Lower leg skin (tissue), 4 donors: ENCODE measurements at regions not wholly inside any gene's neighbourhood (a gene's known extent, or its start where the extent isn't known, plus 50 kb on each side); places are given as distances from the start of the nearest gene placed in this dataset.

Experiments
- DNase-seq, 2 donors: peaks; one replicate each; pipeline ENCODE4 v3.0.0-alpha.2; 2019; ENCODE audit warnings: low spot score in 2 of 2
- H3K4me3 ChIP-seq: fragments of 200-600 bp; sonication (generic); 2 replicates; pipeline ENCODE4 v1.5.1; 2017; ENCODE audit warnings: mild to moderate bottlenecking, low read depth; ENCODE audit not compliant: poor library complexity, severe bottlenecking
- CTCF ChIP-seq, 3 donors: fragments of 450-650 bp; IDR thresholded peaks; one replicate each; pipeline ENCODE4 v1.5.1; 2016; ENCODE audit warnings: antibody characterized with exemption in 3 of 3, mild to moderate bottlenecking in 3 of 3, moderate library complexity in 2 of 3
- POLR2A ChIP-seq, 2 donors: fragments of 450-650 bp; IDR thresholded peaks; one replicate each; pipeline ENCODE4 v1.6.1; 2016 to 2017; ENCODE audit warnings: antibody characterized with exemption in 2 of 2, mild to moderate bottlenecking in 1 of 2, moderate library complexity in 1 of 2
- WGBS, 2 donors: methylation state at CpG; one replicate each; pipeline ENCODE4 v1.1.5; 2018; 5-methylcytosine and 5-hydroxymethylcytosine counted together
- intact Hi-C: fragments of 100-400 bp; cut with DNase I; formaldehyde crosslinking; loops from one replicate; pipeline ENCODE4 v1.15.0; 2023; ENCODE audit warnings: low total_unique reads

GRCh38 chr12:125528281-125528680 lies 463.0 kb downstream of the AACS start:
- intact Hi-C loops: no loop called here
- 82 to 91% methylated on average over 5 of the region's 5 CpGs for WGBS, 2 donors
- TF ChIP-seq POLR2A (IDR thresholded peaks at IDR 0.05) (no peak), CTCF (IDR thresholded peaks at IDR 0.05) (no peak)
- no peak for DNase-seq
- no peak overlapping the region for H3K4me3 ChIP-seq

GRCh38 chr12:125530201-125530600 lies 465.0 kb downstream of the AACS start:
- intact Hi-C loops: no loop called here
- 16 to 17% methylated on average over 4 of the region's 4 CpGs for WGBS, 2 donors

GRCh38 chr12:125530876-125531275 lies 465.6 kb downstream of the AACS start:
- TF ChIP-seq POLR2A (IDR thresholded peaks at IDR 0.05) (no peak), CTCF (IDR thresholded peaks at IDR 0.05) (no peak)
- intact Hi-C loops: no loop called here
- H3K4me3 ChIP-seq: no peak overlapping the region
- WGBS, 2 donors: 65 to 75% methylated on average over 5 of the region's 5 CpGs
- no peak for DNase-seq

More at GRCh38 chr12:125530201-125530600, 465.0 kb downstream of the AACS start:
- H3K4me3 ChIP-seq: no peak overlapping the region
- DNase-seq: no peak
- no peak for TF ChIP-seq CTCF (IDR thresholded peaks at IDR 0.05)
- TF ChIP-seq POLR2A (IDR thresholded peaks at IDR 0.05): no peak

GRCh38 chr12:125531574-125531973 lies 466.3 kb downstream of the AACS start:
- no peak for TF ChIP-seq POLR2A (IDR thresholded peaks at IDR 0.05)
- TF ChIP-seq CTCF (IDR thresholded peaks at IDR 0.05): no peak
- intact Hi-C loops: no loop called here
- no peak for DNase-seq
- 88 to 92% methylated on average over 7 of the region's 7 CpGs for WGBS, 2 donors
- H3K4me3 ChIP-seq: no peak overlapping the region

- no peak for DNase-seq
- WGBS, 2 donors: 9 to 10% methylated on average over 29 of the region's 29 CpGs
- no peak overlapping the region for H3K4me3 ChIP-seq
- TF ChIP-seq POLR2A (IDR thresholded peaks at IDR 0.05) (no peak), CTCF (IDR thresholded peaks at IDR 0.05) (no peak)
- intact Hi-C loops: no loop called here
These were observed 468.3 kb downstream of the AACS start for GRCh38 chr12:125533434-125534029.
